ENCODE measurements at regions not wholly inside any gene's neighbourhood (a gene's known extent, or its start where the extent isn't known, plus 50 kb on each side); places are given as distances from the start of the nearest gene placed in this dataset.

DNA sequence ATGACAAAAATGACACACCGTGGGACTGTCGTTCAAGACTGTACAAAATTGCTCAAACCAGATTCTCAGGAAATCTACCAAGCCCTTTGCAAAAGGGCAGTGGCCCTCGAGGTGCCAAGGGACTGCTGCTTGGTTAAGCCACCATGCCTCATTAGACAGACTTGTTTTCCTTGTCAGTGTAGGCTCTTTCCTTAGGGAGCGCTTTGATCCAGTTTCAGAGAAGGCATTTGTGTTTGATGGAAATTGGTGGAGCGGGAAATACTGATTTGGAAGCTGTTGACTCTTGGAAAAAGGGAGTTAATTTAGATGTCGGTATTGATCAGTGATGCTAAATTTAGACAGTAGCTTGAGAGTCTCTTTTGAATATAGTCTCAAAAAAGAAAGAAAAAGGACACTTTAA, 304.3 kb upstream of the UMPS start:
- no peaks in the 10 kb centered on the region for H3K9me3 Mint-ChIP-seq
- no peak overlapping the region for H3K27ac Mint-ChIP-seq
- H3K4me1 Mint-ChIP-seq: peaks cover 1 to 11% of the 10 kb centered on the region in 2 donors
- no peaks in the 10 kb centered on the region for H3K27me3 Mint-ChIP-seq
- no peaks in the 10 kb centered on the region for H3K36me3 Mint-ChIP-seq
- DNase-seq (no peak), ATAC-seq (replicated peaks) (no peak)
- no peak overlapping the region for H3K4me3 Mint-ChIP-seq

DNA sequence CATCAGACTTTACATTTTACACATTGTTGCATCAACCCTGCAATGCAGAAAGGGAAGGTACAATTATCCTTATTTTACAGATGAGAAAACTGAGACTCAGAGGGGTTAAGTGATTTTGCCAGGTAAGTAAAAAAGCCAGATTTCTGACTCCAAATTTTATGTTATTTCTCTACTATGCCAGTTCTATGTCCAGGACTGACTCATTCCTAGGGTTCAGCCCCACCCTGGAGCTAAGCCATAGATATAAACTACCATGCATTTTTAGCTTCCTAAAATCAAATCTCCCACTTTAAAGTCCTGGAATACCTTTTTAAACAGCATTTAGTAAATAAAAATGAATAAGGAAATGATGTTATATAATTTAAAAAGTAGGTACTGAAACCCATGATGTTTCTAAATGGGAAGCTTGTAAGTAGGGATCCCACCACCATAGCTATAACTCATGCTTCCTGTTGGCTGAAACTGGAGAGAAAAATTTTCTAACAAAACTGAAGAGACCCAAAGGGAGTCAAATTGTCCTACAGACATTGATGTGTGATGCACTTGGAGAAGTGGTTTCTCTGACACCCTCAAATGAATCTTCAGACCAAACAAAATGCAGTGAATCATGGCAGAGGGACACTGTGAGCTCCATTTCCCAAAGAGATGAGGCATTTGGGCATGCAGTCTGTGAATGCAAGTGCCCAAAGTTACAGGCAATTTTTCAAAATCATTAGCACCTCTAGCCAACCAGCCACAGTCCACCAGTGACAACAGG, 301.7 kb upstream of the UMPS start:
- H3K4me3 Mint-ChIP-seq: no peak overlapping the region
- no peaks in the 10 kb centered on the region for H3K36me3 Mint-ChIP-seq
- H3K9me3 Mint-ChIP-seq: no peaks in the 10 kb centered on the region
- no peak for DNase-seq
- ATAC-seq (replicated peaks): no peak
- H3K27ac Mint-ChIP-seq: no peak overlapping the region
- H3K4me1 Mint-ChIP-seq: peaks cover 1 to 11% of the 10 kb centered on the region in 2 donors
- no peaks in the 10 kb centered on the region for H3K27me3 Mint-ChIP-seq

DNA sequence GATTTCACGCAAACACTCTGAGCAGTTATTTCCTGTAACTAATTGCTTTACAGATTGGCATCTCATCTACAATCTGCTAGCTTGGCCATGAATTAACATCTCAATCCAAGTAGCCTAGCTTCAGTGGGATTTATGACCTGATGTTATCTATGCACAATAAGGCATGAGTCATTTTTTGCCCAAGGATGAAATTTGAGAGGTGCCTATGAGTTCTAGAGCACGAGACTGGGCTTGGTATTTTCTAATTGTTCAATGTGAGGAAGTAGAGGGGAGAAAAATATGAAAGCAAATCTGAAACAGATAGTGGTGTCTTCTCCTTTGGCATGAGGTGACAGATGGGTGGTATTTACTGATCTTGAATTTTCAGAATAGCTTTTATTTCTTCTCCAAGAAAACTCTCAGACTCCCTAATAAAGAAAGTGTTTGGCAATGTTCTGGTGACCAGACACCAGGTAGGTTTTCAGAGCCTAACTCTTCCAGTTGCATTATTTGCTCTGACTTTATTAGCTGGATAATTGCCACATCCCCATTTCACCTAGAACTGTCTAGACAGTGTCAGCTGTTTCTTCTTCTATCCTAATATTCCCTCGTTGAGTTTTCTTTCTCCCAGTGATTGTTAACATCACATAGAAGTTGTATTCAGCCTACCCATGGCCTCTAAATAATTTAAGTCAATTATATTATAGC, 301.0 kb upstream of the UMPS start:
- DNase-seq (no peak), ATAC-seq (replicated peaks) (no peak)
- Mint-ChIP-seq H3K4me3 (no peak overlapping the region), H3K27ac (no peak overlapping the region), H3K4me1 (peaks cover 1 to 11% of the 10 kb centered on the region in 2 donors), H3K27me3 (no peaks in the 10 kb centered on the region), H3K36me3 (no peaks in the 10 kb centered on the region), H3K9me3 (no peaks in the 10 kb centered on the region)

DNA sequence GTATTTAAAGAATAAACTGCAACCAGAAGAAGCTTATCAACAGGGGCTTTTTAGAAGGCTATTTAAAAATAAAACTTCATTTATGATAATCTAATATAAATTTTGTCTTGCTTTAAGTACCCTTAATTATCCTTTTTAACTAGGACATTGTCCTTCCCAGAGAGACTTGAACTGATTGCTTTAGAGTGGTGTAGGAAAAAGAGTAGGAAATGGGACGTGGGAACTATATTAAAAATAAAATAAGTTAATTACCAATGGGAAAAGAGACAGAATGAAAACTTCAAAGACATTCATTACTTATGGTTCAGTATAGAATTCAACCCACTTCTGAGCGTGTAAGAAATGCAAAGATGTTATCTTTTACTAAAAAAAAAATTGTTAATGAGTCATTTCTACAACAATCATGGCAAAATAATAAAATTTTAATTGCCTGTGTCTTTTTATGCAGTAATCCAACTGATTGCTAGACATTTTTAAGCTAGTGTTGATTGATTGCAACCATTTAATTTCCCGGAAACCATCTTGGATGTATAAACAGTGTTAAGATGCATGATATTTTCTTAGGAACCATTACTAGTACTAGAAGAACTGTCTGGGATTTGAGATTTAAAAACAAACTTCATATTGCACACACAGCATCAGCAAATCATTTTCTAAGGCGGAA, 298.8 kb upstream of the UMPS start:
- peaks cover 1 to 11% of the 10 kb centered on the region in 2 donors for H3K4me1 Mint-ChIP-seq
- no peak overlapping the region for H3K4me3 Mint-ChIP-seq
- ATAC-seq (replicated peaks): no peak

DNA sequence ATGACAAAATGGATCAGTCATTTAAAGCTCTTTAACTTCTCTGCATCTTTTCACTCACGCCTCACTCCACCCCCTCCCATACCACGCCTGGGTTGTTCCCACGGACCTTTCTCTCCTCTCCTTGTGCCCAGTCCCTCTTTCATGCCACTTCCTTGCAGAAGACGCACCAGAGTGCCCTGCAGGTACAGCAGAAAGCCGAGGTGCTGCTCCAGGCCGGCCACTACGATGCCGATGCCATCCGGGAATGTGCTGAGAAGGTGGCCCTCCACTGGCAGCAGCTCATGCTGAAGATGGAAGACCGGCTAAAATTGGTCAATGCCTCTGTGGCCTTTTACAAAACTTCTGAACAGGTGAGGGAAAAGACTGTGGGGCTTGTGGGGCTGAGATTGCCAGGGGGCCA, 296.1 kb upstream of the UMPS start:
- Mint-ChIP-seq H3K4me1 (peaks cover under 1 to 11% of the 10 kb centered on the region in 2 donors), H3K27me3 (no peaks in the 10 kb centered on the region), H3K4me3 (no peak overlapping the region), H3K9me3 (no peaks in the 10 kb centered on the region), H3K27ac (no peak overlapping the region), H3K36me3 (no peaks in the 10 kb centered on the region)
- ATAC-seq (replicated peaks) (no peak), DNase-seq (no peak)

More for the DNA sequence above, 298.8 kb upstream of the UMPS start:
- no peak overlapping the region for H3K27ac Mint-ChIP-seq
- no peaks in the 10 kb centered on the region for H3K27me3 Mint-ChIP-seq
- no peaks in the 10 kb centered on the region for H3K36me3 Mint-ChIP-seq
- H3K9me3 Mint-ChIP-seq: no peaks in the 10 kb centered on the region
- no peak for DNase-seq

DNA sequence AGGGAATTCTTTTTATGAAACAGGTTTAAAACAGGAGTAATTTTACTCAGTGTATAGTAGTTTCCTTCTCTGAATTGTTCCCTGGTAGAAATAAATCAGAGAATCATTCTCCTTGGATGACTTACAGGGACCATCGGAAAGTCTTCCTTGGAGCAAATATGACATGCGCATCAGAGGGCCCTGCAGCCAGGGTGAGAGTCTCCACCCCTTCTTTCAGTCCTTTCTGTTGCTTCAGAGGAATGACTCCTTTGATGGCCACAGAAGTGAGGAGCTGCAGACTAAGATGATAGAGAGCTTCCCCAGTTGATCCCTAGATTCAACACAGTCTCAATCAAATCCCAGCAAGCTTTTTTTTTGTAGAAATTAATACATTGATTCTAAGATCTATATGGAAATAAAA, 294.8 kb upstream of the UMPS start:
- no peak for ATAC-seq (replicated peaks)
- no peaks in the 10 kb centered on the region for H3K36me3 Mint-ChIP-seq
- H3K9me3 Mint-ChIP-seq: no peaks in the 10 kb centered on the region
- no peak overlapping the region for H3K4me3 Mint-ChIP-seq
- H3K27me3 Mint-ChIP-seq: no peaks in the 10 kb centered on the region
- H3K4me1 Mint-ChIP-seq: peaks cover 0 to 3% of the 10 kb centered on the region in 2 donors
- DNase-seq: no peak
- H3K27ac Mint-ChIP-seq: no peak overlapping the region

DNA sequence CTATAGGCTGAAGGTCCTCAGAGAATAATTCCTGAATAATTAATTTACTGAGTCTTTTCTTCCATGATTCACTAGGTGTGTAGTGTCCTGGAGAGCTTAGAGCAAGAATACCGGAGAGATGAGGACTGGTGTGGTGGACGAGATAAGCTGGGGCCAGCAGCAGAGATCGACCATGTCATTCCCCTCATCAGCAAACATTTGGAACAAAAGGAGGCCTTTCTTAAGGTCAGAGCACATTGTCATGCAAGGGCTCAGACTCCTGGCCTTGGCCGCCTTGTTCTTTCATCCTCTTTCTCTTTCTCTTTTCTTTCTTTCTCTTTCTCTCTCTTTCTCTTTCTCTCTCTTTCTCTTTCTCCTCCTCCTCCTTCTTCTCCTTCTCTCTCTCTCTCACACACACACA, 291.4 kb upstream of the UMPS start:
- H3K27ac Mint-ChIP-seq: no peak overlapping the region
- DNase-seq (no peak), ATAC-seq (replicated peaks) (no peak)
- H3K4me1 Mint-ChIP-seq: no peaks in the 10 kb centered on the region
- H3K4me3 Mint-ChIP-seq: no peak overlapping the region
- peaks cover 0 to 14% of the 10 kb centered on the region in 2 donors for H3K27me3 Mint-ChIP-seq
- no peaks in the 10 kb centered on the region for H3K9me3 Mint-ChIP-seq
- no peaks in the 10 kb centered on the region for H3K36me3 Mint-ChIP-seq

DNA sequence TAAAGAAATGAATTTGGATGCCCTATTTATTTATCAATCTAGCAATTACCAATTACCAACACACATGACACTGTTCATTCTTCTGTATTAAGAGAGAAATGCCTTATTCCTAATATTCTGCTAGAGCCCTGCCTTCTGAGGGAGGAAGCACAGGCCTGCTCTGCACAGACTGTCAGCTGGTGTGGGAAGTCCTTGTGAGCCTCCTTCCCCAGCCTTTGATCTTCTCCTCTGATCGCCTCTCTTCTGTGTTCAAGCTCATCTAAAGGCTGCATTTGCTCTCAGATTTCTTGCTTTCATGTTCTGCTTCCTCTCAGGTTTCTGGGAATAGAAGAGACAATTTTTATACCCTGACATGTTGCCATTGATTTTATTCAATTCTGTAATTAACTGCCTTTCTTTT, 290.6 kb upstream of the UMPS start:
- ATAC-seq (replicated peaks) (no peak), DNase-seq (no peak)
- Mint-ChIP-seq H3K27me3 (peaks cover 0 to 14% of the 10 kb centered on the region in 2 donors), H3K27ac (no peak overlapping the region), H3K4me3 (no peak overlapping the region), H3K4me1 (no peaks in the 10 kb centered on the region), H3K9me3 (no peaks in the 10 kb centered on the region), H3K36me3 (no peaks in the 10 kb centered on the region)

DNA sequence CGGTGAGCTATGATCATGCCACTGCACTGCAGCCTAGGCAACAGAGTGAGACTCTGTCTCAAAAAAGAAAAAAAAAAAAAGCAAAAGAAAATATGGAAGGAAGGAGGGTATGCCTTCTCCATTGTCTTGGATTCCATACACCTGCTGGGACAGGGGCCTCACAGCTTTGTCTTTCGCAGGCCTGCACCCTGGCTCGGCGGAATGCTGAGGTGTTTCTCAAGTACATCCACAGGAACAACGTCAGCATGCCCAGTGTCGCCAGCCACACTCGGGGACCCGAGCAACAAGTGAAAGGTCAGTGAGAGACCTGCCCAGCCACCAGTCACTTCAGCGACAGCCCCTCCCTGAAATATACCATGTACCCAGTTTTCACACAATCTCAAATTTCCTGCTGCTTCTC, 288.5 kb upstream of the UMPS start:
- Mint-ChIP-seq H3K27ac (no peak overlapping the region), H3K4me1 (no peaks in the 10 kb centered on the region), H3K36me3 (no peaks in the 10 kb centered on the region), H3K4me3 (no peak overlapping the region), H3K9me3 (no peaks in the 10 kb centered on the region), H3K27me3 (peaks cover 0 to 14% of the 10 kb centered on the region in 2 donors)
- ATAC-seq (replicated peaks) (no peak), DNase-seq (no peak)

DNA sequence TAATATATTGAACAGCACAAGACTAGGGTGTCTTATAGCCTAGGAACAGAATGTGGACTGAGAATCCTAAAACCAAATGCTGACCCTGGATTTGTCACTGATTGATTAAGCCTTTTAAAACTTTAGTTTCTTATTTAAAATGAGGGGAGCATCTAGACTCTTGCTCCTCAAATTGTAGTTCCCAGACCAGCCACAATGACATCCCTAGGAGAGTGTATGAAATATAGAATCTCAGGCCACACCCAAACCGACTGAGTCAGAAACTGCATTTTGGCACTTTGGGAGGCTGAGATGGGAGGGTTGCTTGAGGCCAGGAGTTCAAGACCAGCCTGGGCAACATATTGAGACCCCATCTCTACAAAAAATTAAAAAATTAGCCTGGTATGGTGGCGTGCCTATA, 287.8 kb upstream of the UMPS start:
- H3K9me3 Mint-ChIP-seq: no peaks in the 10 kb centered on the region
- no peak for DNase-seq
- no peak overlapping the region for H3K27ac Mint-ChIP-seq
- H3K27me3 Mint-ChIP-seq: peaks cover 0 to 14% of the 10 kb centered on the region in 2 donors
- H3K4me1 Mint-ChIP-seq: no peaks in the 10 kb centered on the region
- no peak overlapping the region for H3K4me3 Mint-ChIP-seq
- no peak for ATAC-seq (replicated peaks)
- H3K36me3 Mint-ChIP-seq: no peaks in the 10 kb centered on the region

DNA sequence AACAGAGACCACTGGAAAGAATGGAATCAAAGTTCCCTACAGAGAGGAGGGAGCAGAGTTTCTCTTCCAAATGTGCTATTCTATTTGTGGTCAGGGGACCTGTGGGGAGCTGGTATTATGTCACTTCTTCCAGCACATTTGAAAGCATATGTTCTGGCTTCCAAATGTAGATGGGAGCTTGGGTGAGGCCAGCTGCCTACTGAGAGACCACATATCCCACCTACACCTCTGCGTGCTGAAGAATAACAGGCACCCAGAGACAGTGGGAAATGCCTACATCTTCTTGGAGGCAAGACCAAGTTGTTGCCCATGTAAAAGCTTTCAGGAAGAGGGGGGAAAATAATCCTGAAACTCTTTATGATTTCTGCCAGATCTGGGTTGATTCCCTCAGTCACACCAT, 286.8 kb upstream of the UMPS start:
- Mint-ChIP-seq H3K9me3 (no peaks in the 10 kb centered on the region), H3K27me3 (peaks cover 0 to 16% of the 10 kb centered on the region in 2 donors), H3K4me3 (no peak overlapping the region), H3K4me1 (no peaks in the 10 kb centered on the region), H3K36me3 (no peaks in the 10 kb centered on the region), H3K27ac (no peak overlapping the region)
- ATAC-seq (replicated peaks): no peak
- no peak for DNase-seq

DNA sequence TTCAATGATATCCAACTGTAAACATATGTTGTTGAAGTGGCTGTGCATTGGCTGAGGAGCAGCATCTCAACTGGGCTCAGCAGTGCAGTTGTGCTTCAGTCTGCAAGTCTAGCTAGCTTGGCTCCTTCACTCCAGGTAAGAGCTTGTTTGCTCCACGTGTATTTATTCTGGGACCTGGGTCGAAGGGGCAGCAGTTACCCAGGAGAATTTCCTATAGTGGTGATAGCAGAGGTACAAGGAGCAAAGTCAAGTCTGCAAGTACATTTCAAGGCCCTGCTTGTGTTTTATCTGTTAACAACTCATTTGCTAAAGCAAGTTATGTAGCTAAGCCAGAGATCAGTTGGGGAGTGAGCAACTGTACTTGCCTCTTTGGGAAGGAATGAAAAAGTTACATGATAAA, 286.2 kb upstream of the UMPS start:
- Mint-ChIP-seq H3K27ac (no peak overlapping the region), H3K9me3 (no peaks in the 10 kb centered on the region), H3K4me1 (no peaks in the 10 kb centered on the region), H3K27me3 (peaks cover 0 to 20% of the 10 kb centered on the region in 2 donors), H3K4me3 (no peak overlapping the region), H3K36me3 (no peaks in the 10 kb centered on the region)
- DNase-seq (no peak), ATAC-seq (replicated peaks) (no peak)

DNA sequence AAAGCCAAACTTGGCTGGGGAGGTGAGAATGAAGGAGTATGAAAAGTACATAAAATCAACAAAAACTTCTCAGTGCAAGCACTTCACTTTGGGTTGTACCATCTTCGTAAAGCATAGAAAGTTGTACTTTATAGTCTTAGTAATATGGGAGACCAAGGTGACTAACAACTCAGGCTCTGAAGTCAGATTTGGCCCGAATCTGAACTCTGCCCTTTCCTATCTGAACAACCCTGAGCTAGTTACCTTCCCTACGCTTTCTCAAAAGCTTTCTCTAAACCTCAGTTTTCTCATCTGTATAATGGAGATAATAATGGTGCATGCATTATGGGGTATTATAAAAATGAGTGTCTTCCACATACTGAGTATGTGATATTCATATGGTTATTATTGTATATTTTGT, 285.4 kb upstream of the UMPS start:
- H3K36me3 Mint-ChIP-seq: no peaks in the 10 kb centered on the region
- no peaks in the 10 kb centered on the region for H3K9me3 Mint-ChIP-seq
- H3K27ac Mint-ChIP-seq: no peak overlapping the region
- H3K4me3 Mint-ChIP-seq: no peak overlapping the region
- DNase-seq: no peak
- no peak for ATAC-seq (replicated peaks)
- H3K27me3 Mint-ChIP-seq: peaks cover 0 to 20% of the 10 kb centered on the region in 2 donors
- H3K4me1 Mint-ChIP-seq: no peaks in the 10 kb centered on the region

DNA sequence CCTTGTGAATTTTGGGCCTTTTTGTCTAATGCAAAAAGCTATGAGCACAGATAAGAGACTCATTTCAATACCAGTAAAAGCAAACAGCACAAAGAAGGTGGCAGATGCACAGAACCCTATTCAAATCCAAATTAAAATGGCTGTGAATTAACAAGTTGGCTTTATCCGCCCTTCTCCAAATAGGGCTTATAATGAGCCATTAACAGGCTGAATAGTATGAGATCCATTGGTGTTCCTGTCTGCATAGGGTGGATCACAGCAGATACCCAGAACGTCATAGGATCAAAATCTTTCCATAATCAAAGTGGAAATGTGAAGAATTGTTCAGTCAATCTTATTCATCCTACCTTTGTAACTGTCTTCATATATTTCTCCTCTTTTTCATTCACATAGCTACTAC, 282.4 kb upstream of the UMPS start:
- H3K4me3 Mint-ChIP-seq: no peak overlapping the region
- H3K36me3 Mint-ChIP-seq: no peaks in the 10 kb centered on the region
- peaks cover 0 to 6% of the 10 kb centered on the region in 2 donors for H3K27me3 Mint-ChIP-seq
- peaks cover 0 to 2% of the 10 kb centered on the region in 2 donors for H3K9me3 Mint-ChIP-seq
- H3K27ac Mint-ChIP-seq: no peak overlapping the region
- H3K4me1 Mint-ChIP-seq: peaks cover 8 to 16% of the 10 kb centered on the region in 2 donors
- DNase-seq: no peak
- no peak for ATAC-seq (replicated peaks)

DNA sequence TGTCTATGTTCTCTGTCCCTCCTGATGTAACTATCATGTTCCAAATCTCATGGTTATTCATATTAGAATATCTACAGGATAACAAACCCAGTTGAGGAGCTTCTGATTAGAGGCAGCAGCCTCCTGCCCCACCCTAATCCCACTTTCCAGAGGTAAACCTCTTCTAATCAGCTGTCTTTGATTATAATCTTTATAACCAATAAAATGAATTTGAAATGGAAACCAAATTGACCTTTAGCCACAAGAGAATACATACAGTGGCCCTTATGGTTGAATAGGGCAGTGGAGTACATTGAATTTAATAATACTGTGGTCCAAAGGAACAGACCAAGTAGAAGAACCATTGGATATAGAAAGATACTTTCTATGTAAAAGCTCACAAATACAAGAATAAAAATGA, 281.3 kb upstream of the UMPS start:
- Mint-ChIP-seq H3K27ac (no peak overlapping the region), H3K9me3 (peaks cover 0 to 2% of the 10 kb centered on the region in 2 donors), H3K4me1 (peaks cover 10 to 16% of the 10 kb centered on the region in 2 donors)

More for the DNA sequence above, 281.3 kb upstream of the UMPS start:
- no peak overlapping the region for H3K4me3 Mint-ChIP-seq
- peaks cover 4 to 11% of the 10 kb centered on the region in 2 donors for H3K27me3 Mint-ChIP-seq
- no peaks in the 10 kb centered on the region for H3K36me3 Mint-ChIP-seq
- ATAC-seq (replicated peaks) (no peak), DNase-seq (no peak)
